GM10248 (cell line): ENCODE measurements at regions not wholly inside any gene's neighbourhood (a gene's known extent, or its start where the extent isn't known, plus 50 kb on each side); places are given as distances from the start of the nearest gene placed in this dataset.
"Not testable (repeated sequence)": the region's sequence is repeated elsewhere in the genome, so short reads cannot be mapped to it uniquely, and the experiment has no call there.

ENCODE experiments used
- CTCF ChIA-PET: fragments of 300-600 bp; sonication (Branson Sonifier 250); formaldehyde crosslinking; extraction: SDS; loops from one replicate; lab custom pipeline; 2021; ENCODE audit warnings: antibody characterized with exemption; lab: Yijun Ruan, JAX
- POLR2A ChIA-PET: fragments of 350-650 bp; sonication (Branson Sonifier 250); formaldehyde crosslinking; extraction: SDS; loops from one replicate; lab custom pipeline; 2020; ENCODE audit warnings: antibody characterized with exemption; lab: Yijun Ruan, JAX
- DNase-seq: peaks from one replicate; pipeline ENCODE4 v3.0.0; 2012; ENCODE audit errors: extremely low spot score
- CTCF ChIP-seq: IDR thresholded peaks from 2 replicates; pipeline ENCODE4 v1.5.1; 2012; ENCODE audit warnings: mild to moderate bottlenecking, low read depth; ENCODE audit errors: extremely low read depth, missing control alignments, control extremely low read depth

GRCh38 chr2:150259746-150260145 is 227.7 kb downstream of the RND3 start:
- no peak for TF ChIP-seq CTCF
- POLR2A ChIA-PET, result no interaction called here
- CTCF ChIA-PET, result no interaction called here
- no peak for DNase-seq

GRCh38 chr2:150258781-150259307 is 228.6 kb downstream of the RND3 start:
- ChIA-PET CTCF (no interaction called here), POLR2A (no interaction called here)
- TF ChIP-seq CTCF, result no peak
- DNase-seq, result no peak

GRCh38 chr2:150256736-150257135 is 230.7 kb downstream of the RND3 start:
- DNase-seq, result no peak
- ChIA-PET POLR2A (no interaction called here), CTCF (no interaction called here)
- no peak for TF ChIP-seq CTCF

GRCh38 chr2:150255528-150255927 is 231.9 kb downstream of the RND3 start:
- CTCF ChIA-PET, result no interaction called here
- TF ChIP-seq CTCF, result no peak
- DNase-seq, result no peak
- POLR2A ChIA-PET, result no interaction called here

GRCh38 chr2:150249735-150250134 is 237.7 kb downstream of the RND3 start:
- CTCF ChIA-PET, POLR2A ChIA-PET, DNase-seq: not testable (repeated sequence)

- ChIA-PET CTCF (no interaction called here), POLR2A (no interaction called here)
- no peak for TF ChIP-seq CTCF
- DNase-seq, result no peak
Observed at GRCh38 chr2:150247481-150247880, 240.0 kb downstream of the RND3 start.

- DNase-seq, result no peak
- TF ChIP-seq CTCF, result no peak
- ChIA-PET POLR2A (no interaction called here), CTCF (no interaction called here)
Observed at GRCh38 chr2:150234787-150235446, 252.6 kb downstream of the RND3 start.
